ENCODE measurements at regions not wholly inside any gene's neighbourhood (a gene's known extent, or its start where the extent isn't known, plus 50 kb on each side); places are given as distances from the start of the nearest gene placed in this dataset.
"Not testable (repeated sequence)": the region's sequence is repeated elsewhere in the genome, so short reads cannot be mapped to it uniquely, and the experiment has no call there.

- no peak for DNase-seq
These were observed 101.0 kb upstream of the PTPN3 start for GRCh38 chr9:109599131-109599530.

DNA sequence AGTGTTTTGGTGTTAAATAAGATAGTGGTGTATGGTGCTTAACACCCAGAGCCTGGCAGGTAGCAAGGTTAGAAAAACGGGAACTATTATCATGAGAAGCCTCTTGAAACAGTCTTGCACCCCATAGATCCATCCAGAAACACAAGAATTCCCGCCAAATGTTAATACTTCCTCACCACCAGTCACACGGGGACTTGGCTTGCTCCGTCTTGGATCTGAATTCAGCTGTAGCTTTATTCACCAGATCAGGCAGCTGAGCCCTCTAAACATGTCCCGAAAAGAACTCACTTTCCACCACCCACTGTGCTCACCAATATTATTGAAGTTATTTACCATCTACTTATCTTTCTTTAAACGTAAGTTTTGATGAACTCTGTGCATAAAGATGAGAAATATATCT lies 101.6 kb upstream of the PTPN3 start:
- no peak for DNase-seq

DNA sequence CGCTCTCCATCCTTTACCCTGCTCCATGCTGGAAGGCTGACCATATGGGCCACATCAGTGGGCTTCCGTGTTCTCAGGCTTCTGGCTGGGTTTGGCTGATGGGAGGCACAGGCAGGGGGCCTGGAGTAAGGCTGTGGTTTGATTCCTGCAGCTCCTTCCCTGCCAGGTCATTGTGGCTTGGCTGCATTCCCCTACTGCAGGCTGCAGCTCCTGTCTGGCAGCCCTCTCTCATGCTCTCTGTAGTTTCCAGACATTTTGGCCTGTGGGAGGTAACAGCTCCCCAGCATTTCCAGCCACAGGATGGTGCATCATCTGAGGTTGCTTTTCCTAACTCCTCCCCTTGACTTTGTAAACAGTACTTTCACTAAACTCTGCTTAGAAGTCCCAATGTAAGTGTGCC lies 102.0 kb upstream of the PTPN3 start:
- no peak for DNase-seq

DNA sequence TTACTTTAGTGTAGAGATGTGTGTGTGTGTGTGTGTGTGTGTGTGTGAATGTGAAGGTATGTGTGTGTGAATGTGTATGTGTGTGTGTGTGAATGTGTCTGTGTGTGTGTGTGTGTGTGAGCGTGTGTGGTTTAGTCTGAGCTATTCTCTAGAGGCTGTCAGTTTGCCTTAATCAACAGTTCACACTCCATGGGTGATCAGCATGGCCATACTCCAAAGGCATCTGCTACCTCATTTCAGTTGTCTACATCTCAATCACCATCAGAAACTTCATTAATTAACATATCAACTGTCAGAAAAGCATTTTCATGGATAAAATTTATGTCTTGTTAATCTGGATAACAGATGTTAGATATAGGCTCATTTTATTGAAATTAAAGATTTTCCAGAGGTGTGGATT lies 103.1 kb upstream of the PTPN3 start:
- no peak for DNase-seq

DNA sequence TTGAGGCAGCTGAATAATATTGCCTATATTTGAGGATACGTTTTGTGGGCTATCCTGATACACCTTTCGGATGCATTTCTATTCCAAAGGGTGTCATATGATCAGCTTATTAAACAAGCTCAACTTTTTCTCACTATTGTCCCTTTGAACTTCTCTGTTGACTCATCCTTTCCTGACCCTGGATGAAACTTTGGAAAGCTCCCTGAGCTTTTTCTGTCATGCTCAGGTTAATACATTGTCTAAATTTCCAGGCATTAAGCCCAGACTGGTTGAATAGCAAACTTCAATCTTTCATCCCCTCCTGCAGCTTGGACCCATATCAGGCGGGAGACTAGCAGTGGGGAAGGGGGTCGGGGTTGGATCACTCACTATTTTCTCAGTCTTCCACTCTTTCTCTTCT lies 104.9 kb upstream of the PTPN3 start:
- DNase-seq, result no peak

GRCh38 chr9:109604131-109604530 lies 106.0 kb upstream of the PTPN3 start:
- no peak for DNase-seq

DNA sequence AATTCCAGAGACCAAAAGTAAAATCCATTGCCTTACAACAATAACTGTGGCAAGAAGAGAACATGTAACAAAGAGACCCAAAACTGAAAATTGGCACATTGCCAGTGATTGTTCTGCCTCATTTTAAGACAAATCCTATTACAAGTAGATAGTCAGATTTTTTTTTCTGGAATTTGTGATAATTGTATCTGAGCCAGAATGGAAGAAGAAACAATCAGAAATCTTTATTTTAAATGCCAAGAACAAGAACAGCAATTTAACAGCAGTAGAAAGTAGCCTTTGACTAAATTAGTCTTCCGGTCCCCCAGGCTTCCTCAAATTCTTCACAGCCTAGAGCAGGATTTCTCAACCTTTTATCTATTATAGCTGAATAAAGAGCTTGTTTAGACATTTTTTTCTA lies 106.7 kb upstream of the PTPN3 start:
- no peak for DNase-seq

DNA sequence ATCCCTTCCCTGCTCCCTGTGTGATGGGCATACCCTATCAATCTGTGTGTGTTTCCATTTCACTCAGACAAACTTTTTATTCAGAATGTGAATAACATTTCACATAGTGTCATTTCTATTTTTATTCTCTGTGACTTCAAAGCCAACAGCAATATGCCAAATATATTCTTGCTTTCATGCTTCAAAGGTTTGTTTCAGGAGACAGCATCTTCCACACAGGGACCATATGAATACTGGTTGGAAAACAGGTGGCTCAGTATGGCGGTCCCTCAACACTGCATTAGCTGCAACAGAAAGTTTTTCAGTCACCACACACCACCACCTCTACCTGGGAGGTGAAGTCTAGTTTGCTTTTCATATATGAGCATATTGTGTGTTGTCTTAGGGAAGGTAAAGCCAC lies 111.0 kb upstream of the PTPN3 start:
- DNase-seq, result no peak

- no peak for DNase-seq
These were observed 118.5 kb upstream of the PTPN3 start for GRCh38 chr9:109616571-109617120.

DNA sequence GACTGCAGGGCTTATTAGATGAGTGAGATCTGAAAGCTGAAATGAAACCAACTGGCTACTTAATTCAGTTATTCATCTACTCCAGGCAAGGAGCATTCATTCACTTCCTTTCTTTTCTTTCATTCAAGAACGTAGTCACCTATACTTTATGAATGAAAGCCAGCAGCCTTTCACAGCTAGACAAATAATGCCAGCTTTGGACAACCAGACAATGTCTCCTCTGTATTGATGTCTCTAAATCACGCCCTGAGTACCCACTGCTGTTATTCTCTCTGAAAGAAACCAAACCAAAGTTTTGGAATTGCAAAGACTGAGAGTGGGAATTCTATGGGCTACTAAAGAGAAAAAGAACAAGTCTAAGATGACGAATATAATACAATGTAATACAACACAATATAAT lies 121.2 kb upstream of the PTPN3 start:
- DNase-seq, result no peak

GRCh38 chr9:109624143-109624542 lies 126.0 kb upstream of the PTPN3 start:
- no peak for DNase-seq

- no peak for DNase-seq
These were observed 126.8 kb upstream of the PTPN3 start for GRCh38 chr9:109624896-109625295.

GRCh38 chr9:109627042-109627441 lies 128.9 kb upstream of the PTPN3 start:
- DNase-seq, result no peak

DNA sequence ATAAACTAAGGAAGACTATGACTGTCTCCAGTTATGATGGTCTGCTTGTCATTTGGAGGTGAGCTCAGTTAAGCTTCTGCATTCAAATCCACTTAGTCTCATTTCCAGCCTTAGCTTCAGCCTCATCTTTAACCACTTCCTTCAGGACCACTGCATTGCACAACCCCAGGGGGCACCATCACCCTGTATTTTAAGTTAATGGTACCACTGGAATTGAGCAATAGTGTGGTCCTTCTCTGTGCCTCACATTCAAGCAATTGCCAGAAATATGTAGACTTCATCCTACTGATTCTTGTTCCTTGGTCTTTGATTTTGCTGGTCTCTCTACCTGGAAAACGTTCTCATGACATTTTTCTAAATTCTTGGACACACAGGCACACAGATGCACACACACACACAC lies 131.5 kb upstream of the PTPN3 start:
- no peak for DNase-seq

DNA sequence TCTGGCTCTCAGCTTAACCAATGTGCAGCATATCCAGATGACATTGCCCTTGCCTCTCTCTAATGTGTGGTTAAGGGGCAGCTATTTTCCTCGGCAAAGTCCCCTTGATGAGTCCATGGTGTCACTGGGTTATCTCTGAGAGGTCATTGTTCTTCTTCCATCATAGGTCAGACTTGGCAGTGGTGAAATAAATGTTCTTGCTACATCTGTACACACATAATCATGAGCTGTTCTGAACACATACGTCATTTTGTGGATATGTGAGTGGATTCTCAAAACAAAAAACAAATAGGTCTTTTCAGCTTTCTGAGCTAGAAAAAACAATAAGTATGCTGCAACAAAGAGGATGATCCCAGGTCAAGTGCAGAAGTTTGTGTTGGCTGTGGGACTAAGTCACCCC lies 134.7 kb upstream of the PTPN3 start:
- DNase-seq, result no peak

GRCh38 chr9:109639674-109640579 lies 140.1 kb upstream of the PALM2AKAP2 start:
- peak; percentile 18 for DNase-seq

GRCh38 chr9:109640580-109641371 lies 139.2 kb upstream of the PALM2AKAP2 start:
- peak; percentile 20 for DNase-seq

- no peak for DNase-seq
These were observed 138.7 kb upstream of the PALM2AKAP2 start for GRCh38 chr9:109641372-109641659.

DNA sequence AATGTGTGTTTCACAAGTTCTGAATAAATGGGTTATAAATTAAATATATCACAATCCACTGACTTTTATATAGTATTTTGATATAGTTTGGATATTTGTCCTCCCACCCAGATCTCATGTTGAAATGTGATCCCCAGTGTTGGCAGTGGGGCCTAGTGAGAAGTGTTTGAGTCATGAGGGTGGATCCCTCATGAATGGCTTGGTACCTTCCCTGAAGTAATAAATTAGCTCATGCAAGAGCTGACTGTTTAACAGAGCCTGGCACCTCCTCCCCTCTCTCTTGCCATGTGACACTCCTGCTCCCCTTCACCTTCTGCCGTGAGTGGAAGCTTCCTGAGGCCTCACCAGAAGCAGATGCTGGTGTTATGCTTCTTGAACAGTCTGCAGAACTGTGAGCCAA lies 127.9 kb upstream of the PALM2AKAP2 start:
- no peak for DNase-seq

DNA sequence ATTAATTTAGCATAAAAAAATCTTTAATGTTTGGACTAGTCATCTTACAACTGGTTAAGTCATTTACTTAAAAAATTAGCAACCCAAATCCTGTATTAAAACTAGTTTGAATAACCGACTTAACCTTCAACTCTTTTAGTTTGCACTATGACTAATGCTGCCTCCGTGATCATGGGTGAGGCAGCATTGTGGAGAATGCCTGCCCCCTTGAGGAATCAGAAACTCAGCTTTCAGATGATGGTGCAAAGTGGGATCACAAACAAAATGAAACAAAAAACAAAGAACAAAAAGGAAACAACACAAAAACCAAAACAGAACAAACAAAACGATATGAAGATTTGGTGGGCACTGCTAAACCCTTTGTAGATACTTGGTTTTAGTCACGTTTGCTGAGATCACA lies 127.0 kb upstream of the PALM2AKAP2 start:
- no peak for DNase-seq

DNA sequence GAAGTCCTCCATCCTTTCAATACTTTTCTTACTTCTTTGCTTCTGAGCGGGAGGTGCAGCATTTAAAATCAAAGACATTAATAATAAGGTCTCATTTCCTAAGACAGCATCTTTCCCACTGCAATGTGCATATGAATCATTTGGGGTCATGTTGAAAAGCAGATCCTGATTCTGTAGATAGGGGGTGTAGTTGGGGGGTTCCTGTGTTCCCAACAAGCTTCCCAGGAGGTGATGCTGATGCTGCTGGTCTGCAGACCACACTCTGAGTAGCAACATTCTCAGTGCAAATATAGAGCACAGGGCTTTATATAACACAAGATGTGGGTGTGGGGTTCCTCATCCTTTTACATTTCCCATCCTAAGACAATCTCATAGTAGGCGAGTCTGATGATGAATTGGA lies 126.5 kb upstream of the PALM2AKAP2 start:
- no peak for DNase-seq

DNA sequence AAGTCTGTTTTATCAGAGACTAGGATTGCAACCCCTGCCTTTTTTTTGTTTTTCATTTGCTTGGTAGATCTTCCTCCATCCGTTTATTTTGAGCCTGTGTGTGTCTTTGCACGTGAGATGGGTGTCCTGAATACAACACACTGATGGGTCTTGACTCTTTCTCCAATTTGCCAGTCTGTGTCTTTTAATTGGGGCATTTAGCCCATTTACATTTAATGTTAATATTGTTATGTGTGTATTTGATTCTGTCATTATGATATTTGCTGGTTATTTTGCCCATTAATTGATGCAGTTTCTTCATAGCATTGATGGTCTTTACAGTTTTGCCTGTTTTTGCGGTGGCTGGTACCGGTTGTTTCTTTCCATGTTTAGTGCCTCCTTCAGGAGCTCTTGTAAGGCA lies 116.0 kb upstream of the PALM2AKAP2 start:
- DNase-seq, result not testable (repeated sequence)

DNA sequence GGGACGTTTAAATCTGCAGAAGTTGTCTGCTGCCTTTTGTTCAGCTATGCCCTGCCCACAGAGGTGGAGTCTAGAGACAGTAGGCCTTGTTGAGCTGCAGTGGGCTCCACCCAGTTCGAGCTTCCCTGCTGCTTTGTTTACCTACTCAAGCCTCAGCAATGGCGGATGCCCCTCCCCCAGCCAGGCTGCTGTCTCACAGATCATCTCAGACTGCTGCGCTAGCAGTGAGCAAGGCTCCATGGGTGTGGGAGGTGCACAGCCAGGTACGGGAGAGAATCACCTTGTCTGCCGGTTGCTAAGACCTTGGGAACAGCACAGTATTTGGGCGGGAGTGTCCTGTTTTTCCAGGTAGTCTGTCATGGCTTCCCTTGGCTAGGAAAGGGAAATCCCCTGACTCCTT lies 114.3 kb upstream of the PALM2AKAP2 start:
- DNase-seq, result not testable (repeated sequence)

GRCh38 chr9:109681301-109681700 lies 98.7 kb upstream of the PALM2AKAP2 start:
- DNase-seq, result no peak
